Right forelimb (tissue), 1 donor: ENCODE measurements at regions not wholly inside any gene's neighbourhood (a gene's known extent, or its start where the extent isn't known, plus 50 kb on each side); places are given as distances from the start of the nearest gene placed in this dataset.
"Not testable (repeated sequence)": the region's sequence is repeated elsewhere in the genome, so short reads cannot be mapped to it uniquely, and the experiment has no call there.

Source experiments
- DNase-seq: peaks from one replicate; pipeline ENCODE4 v3.0.0-alpha.2; 2018

DNA sequence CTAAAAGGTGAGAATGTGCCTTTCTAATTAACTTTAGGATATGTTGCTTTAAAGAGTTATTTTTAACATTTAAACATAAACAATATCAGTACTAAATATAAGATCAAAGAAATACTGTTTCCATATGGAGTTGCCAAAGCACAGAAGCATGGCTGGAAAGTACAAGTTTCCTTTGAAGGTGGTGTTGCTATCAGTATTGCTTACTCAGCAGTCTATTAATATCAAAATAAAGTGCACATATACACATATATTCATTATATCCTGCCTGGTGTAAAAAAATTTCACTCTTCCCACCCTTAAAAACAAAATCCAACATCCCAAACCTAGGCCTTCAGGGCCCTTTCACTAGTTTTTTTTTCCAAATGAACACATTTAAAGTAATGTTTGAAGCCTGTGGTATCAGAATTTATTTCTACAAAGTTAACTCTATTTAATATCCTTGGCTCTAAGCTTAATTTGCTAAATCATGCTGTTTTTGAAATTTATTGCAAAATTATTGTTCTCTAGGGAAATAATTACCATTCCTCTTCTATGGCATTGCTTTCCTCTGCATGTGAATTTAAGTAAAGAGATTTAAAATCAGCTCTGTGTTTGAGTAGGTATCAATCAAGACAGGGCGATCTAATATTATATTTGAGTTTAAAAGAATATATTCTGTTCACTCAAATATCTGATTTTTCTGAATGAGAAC is 192.7 kb upstream of the MEIS1 start:
- no peak for DNase-seq

DNA sequence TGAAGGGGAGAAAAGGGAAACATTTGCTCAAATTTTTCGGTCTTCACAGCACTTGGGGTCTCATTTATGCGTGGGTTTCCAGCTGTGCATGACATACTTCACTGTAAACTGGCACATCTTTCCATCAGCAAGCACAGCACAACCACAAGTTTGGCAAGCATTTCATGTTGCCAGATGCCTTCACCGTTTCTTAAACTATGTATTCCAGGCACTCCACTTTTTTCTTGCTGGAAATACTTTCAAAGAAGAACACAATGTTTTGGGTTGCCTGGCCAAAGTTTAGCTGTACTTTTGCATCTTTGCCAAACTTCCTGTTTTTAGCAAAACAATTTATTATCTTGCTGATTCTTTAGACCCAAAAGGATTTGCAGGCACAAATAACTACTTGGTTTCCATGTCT is 194.6 kb upstream of the MEIS1 start:
- no peak for DNase-seq

DNA sequence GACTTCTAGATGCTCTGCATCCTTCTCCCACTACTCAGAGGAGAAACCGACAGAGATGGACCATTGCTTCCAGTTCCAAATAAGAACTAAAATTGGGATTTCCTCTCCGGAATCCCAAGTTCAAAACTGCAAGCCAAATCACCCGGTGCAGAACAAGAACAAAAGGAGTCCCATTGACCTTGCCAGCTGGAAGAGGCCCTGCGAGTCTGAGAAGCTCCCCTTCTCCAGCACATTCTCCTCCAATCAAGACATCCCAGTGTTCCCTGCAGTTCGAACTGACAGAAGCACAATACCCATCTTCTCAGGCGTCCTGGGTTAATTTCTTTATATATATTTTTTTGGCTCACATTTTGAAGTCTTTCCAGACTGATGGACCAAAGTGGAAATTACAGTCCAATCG is 195.3 kb upstream of the MEIS1 start:
- DNase-seq: no peak

DNA sequence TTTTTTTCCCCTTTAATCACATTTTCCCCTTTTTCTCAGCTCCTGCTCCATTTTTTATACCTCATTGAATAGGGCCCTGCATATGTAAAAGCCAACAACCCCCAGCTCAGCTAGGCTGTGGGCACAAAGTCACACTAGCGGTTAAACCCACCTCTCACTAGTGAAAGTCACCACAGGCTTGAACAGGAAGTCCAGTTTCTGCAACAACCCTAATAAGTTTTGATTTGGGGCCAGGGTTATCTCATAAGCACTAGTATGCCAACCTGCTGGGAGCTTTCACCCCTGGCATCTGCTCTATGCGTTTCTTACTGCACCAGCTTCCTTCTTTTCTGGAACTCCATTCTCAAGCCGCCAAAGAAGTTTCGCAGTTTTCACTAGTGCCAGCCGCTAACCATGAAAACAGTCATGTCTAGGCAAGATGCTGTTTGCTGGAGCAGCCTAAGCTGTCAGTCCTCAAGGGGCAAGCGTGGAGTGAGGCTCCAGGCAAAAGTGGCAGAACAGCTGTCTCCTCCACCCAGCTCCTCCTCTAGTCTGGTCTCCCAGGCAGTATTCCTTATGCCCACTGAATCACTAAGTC is 197.0 kb upstream of the MEIS1 start:
- no peak for DNase-seq

DNA sequence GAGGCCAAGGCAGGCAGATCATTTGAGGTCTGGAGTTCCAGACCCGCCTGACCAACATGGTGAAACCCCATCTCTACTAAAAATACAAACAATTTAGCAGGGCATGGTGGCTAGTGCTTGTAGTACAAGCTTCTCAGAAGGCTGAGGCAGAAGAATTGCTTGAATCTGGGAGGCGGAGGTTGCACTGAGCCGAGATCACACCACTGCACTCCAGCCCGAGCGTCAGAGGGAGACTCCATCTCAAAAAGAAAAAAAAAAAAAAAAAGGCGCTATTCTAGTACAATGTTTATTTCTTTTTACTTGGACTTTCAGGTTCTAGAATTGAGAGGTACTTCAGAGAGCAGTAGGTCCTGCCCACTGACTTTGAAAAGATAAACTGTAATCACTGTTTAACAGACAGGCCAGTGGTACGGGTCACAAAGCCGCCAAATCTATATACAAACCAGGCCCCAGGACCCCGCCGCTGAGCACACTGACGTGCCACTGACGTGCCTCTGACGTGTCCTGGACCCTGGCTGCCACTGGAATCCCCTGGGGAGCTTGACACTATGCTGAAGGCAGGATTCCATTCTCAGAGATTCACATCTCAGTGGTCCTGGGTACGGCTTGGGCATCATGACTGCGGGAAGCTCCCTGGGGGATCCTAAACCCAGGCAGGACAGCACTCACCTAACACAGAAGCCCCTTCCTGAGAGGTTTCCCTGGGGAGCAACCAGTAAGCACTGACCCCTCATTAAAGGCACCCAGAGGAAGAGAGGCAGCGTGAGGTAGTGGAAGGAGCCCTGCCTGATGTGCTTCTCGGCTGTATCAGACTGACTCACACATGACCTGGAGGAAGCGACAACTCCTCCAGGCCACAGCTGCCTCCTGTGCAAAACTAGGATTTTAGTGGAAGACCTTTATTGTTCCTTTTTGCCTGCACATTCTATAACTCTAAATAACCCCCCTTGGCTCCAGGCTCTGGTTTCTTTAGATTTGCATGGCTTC is 197.8 kb upstream of the MEIS1 start:
- no peak for DNase-seq

DNA sequence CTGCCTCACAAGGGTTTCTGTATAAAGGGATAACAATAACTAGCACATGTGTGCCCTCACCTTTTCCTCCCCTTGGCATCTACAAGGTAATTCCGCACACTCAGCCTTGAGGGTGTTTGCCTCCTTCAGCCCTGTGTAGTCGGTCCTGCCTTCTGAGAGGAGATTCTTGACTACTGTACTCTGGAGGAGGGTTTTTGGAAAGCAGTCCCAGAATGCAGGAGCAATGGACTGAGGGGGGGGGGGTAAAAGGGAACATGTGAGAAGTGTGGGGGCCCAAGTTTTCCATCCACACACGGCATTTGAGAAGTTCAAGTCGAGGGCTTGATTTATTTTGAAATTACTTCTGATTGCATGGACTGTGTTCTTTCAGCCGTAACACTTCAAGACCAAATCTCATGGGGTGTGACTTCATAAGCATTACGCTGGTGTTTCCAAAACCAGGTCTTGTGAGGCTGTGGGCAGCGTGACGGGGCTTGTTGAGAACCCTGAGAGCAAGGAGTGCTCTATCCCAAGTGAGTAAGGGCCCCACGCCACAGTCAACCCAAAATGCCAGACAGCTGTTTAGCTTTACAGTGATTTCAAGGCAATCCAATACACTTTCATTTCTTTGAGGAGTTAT is 198.7 kb upstream of the MEIS1 start:
- DNase-seq: no peak

DNA sequence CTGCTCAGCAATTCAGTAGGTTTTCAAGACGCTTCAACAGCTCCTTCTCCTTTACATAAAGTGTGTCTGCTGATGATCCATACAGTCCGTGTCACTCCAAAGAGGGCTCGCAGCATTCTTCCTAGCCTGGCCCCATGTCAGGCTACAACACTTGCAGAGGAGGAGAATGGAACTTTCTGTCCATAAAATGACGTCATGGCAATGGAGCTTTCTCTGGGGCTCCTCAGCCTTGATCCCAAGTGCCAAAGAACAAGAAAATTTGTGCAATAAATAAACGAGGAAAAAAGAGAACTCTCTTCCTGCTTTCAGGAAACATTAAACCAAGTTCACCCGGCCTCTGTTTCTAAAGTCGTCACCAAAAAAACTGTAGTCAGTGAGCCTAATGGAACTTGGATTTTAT is 199.5 kb upstream of the MEIS1 start:
- no peak for DNase-seq

DNA sequence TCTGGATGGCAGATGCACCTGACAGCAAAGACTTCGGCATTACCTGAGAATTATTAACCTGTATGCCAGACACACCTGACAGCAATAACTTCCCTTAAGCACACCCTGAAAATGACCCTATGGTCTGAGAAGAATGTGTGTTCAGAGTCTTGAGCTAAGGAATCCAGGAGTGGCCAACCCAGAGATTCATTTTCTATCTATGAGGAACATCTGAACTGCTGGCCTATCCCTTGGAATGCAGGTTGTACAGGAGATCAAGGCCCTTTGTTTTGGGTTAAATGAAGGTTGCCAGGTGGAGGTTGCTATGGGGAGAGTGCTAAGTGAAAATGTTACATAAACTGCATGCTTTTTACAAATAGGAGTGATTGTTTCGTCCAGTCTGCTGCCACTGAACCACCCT is 200.9 kb upstream of the MEIS1 start:
- no peak for DNase-seq

DNA sequence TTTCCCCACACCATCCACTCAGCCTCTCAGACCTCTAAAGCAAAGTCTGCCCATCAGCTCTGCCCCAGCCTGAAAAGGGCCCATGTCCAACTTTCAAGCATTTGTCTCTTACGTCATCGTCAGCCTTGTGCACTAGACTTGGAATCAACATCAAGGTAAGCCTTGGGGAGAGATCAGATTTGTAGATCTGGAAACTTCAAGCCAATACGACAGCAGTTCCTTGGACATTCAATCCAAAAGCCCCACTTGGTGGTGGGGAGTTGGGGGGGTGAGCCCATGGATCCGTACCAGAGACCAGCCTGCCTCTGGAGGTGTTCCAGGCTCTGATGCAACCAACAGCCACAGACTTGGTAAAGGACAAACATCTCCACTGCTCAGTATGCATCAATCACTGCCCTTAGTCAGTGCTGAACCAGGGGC is 206.8 kb upstream of the MEIS1 start:
- no peak for DNase-seq

DNA sequence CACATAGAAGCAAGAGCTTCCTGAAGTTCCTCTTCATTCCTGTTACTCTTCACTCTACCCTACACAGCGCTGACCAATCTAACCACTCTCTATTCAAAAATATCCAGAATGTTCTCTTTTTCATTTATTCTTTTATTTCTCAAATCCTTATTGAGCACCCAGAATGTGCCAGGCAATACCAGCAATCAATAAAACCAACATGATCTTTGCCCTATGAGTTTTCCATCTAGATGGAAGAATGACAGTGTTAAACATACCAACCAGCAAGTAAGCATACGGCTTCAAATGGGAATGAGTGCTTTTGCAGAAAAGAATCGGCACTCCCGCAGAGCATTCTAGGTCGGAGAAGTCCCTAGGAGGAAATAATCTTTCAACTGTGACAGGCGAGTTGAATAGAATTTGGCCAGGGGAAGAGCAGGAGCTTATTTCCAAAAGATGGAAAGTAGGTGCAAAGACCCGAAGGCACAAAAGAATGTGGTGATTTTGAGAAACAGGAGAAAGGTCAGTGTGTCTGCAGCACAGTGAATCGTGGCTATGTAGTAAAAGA is 217.8 kb upstream of the MEIS1 start:
- no peak for DNase-seq

DNA sequence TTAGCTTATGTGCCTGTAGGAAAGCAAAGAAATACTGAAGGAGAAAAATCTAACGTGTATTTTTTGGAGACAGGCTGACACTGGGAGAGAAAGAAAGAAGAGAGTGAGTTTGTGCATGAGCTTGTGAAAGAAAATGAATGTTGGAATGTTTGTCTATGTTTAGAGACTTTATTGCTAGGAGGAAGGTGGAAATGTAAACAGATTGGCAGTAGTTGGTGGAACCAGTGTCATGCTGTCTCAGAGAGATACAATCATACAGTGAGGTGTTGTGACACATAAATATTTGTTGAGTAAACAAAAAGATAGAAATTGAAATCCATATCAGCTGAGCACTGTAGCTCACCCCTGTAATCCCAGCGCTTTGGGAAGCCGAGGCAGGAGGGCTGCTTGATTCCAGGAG is 222.2 kb upstream of the MEIS1 start:
- no peak for DNase-seq

DNA sequence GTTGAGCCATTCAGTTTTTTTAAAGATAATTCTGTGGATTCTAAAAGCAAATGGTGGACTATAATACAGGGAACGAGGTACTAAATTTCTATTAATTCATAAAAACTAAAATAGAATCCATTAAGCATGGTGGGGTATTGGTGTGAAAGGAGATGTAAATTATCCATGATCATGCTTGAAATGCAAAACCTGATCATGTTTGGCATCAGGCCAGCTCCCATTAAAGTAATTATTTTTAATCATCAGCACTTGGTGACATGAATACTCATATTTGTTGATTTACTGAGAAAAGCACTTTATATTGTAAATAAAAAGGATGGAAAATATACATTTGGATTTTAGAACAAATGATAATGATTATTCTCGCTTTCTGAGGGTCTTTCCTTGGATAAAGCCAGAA is 232.3 kb upstream of the MEIS1 start:
- no peak for DNase-seq

DNA sequence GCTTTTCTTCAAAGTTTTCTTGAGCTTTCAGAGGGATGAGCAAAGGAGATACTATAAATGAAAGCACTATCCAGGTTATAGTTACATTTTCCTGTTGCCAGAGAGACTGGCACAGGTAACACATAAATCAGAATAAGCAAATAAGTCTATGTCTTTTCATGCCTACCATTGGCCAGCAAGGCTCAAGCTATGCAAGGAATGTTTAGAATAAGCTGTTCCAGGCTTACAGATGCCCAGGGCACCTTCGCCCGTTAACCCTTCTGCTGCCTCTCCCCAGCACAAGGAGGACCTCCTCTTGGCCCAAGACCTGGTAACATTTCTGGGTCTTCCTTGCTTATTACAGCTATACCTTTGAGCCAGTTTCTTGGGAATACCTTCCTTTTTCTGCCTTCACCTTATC is 233.7 kb upstream of the MEIS1 start:
- DNase-seq: no peak

DNA sequence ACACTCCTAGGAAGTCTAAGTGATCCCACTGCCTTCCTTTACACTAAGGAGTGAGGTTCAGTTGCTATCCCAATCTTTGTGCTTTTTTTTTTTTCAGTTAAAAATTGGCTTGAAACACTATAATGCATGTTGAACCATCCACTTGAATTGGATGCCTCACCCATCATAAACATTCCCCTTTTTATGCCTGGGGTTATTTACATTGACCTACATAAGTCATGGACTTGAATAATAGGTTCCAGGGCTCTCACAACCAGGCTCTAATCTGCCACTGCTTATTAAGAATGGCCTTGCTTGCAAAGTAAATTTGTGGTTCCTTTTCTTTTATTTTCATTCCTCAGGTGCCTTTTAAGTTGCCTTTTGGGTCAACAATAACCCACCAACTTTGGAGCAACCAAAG is 236.1 kb upstream of the MEIS1 start:
- no peak for DNase-seq

DNA sequence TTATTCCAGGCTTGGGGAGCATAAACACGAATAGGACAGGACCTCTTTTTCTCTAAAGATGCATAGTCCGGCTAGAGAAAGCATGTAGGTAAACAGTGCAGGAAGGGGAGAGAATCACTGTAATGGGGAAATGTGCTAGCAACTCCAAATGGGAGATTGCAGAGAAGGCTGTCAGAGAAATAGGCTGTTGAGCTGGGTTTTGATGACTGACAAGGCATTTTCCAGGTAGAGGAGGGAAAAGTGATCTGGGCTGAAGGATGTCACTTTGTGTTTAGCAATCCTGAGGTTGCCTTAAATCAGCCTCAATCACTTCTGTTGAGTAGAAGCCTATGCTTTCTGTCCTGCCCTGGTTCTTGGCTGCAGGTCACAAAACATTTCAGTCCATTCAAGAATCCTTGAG is 242.0 kb upstream of the MEIS1 start:
- no peak for DNase-seq

DNA sequence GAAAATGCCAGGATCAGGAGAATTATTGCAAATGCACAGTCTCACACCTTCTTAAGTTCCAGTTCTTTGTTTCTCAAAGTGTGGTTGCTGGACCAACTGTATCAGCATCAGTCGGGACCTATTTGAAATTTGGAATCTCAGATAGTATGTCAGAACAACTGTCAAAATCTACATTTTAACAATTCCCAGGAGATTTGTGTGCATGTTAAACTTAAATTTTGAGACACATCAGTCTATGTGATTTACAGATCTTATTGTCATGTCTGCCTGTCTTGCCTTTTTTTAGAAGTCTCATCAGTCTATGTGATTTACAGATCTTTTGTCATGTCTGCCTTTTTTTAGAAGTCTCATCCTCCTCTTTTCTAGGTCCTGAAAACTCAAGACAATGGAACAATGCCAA is 243.6 kb upstream of the MEIS1 start:
- no peak for DNase-seq

DNA sequence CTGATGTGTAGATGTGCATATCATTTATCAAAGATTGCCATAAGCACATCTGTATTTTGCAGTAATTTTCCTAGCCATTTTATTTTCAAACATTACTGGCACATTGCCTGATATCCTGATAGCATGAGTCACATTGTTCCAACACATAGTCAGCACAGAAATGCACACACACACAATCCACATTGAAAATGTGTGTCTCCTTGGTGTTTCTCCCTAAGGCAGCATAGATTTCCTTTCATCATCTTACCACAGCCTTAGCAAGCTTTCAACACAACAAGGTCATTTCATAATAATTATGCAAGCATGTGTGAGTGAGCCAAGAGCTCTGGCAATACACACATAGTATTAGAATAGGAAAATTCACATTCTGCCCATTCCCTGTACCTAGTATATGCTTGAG is 245.4 kb upstream of the MEIS1 start:
- DNase-seq: no peak

DNA sequence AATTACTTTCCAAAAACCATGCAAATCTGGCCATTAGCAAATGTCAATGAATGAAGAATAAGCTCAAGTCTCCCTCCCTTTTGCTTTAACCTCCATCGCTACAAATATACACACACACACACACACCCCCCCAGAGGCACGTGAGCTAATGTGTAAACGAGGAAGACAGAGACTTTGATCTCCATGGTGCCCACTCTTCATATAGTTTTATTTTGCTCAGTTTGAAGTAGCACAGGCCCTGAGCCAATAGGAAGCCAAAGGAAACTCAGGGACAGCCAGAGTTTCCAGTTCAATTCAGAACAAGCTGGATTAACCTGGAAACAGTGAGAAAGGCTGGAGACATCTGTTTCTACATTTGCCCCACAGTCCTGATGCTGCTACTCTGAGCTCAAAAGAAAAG is 248.4 kb upstream of the MEIS1 start:
- DNase-seq: no peak

DNA sequence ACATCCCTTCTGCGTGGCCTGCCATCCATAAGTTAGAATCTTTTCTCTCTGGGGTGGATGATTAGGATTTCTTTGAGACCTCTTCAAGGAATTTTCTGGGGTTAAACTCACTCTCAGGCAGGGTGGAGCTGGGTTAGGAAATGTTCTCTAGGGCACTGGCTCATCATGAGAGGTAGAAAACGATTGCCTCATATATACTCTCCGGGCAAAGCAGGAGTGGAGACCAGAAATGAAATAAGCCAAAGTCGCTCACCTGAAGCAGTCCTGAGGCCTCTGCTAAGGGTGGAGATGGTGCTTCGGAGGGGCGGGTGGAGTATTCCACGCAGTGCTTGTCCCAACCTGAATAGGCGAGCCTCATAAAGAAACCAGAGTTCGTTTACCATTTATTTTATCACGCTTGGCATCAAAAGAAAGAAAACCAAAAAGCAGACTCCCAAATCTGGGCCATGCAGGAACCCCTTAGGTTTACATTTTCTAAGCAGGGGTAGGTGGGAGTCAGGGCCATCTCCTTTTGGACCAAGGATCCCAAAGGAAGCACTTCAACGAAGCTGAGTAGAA is 249.3 kb upstream of the MEIS1 start:
- no peak for DNase-seq

DNA sequence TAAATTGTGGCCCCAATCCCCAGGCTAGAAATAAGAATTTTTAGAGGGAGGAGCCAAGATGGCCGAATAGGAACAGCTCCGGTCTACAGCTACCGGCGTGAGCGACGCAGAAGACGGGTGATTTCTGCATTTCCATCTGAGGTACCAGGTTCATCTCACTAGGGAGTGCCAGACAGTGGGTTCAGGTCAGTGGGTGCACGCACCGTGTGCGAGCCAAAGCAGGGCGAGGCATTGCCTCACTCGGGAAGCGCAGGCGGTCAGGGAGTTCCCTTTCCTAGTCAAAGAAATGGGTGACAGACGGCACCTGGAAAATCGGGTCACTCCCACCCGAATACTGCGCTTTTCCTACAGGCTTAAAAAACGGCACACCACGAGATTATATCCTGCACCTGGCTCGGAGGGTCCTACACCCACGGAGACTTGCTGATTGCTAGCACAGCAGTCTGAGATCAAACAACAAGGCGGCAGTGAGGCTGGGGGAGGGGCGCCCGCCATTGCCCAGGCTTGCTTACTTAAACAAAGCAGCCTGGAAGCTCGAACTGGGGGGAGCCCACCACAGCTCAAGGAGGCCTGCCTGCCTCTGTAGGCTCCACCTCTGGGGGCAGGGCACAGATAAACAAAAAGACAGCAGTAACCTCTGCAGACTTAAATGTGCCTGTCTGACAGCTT is 257.7 kb upstream of the MEIS1 start:
- DNase-seq: not testable (repeated sequence)

DNA sequence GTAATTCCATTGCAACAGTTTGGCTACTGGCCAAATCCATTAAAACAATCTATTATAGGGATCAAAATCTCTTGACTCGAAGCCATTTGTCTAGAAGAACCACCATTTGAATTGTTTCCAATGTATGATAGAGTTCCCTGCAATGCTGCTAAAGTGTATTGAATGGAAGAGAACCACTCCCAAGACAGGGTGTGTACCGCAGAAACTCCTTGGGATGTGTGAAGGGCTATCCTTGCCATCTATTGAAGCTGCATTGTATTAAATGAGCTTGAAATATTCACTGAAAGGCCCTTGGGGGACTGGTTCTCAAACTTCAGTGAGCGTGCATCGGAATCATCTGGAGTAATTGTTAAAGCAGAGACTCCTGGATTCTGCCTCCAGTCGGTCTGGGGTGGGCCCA is 260.4 kb upstream of the MEIS1 start:
- DNase-seq: no peak

DNA sequence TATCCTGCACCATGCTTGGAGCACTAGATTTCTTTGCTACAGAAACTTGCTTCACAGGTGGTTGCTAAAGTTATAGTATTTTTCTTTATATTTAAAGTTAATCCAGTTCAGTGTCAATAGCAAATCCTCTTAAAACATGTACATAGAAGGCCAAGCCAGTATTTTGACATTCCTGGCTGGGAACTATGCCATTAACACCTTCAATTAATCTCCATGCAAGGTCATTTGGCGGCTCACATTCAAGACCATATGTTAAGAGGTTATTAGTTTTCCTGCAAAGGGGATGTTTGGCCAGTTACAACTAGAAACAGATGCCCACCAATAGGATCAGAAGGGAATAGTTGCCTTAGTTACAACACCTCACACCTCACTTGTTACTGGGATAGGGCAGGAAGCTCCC is 261.3 kb upstream of the MEIS1 start:
- no peak for DNase-seq
